ENCODE measurements at regions not wholly inside any gene's neighbourhood (a gene's known extent, or its start where the extent isn't known, plus 50 kb on each side); places are given as distances from the start of the nearest gene placed in this dataset.

GRCh38 chr3:110680450-110680849, 391.2 kb upstream of the NECTIN3 start (continued):
- TF ChIP-seq, protein P1, sequence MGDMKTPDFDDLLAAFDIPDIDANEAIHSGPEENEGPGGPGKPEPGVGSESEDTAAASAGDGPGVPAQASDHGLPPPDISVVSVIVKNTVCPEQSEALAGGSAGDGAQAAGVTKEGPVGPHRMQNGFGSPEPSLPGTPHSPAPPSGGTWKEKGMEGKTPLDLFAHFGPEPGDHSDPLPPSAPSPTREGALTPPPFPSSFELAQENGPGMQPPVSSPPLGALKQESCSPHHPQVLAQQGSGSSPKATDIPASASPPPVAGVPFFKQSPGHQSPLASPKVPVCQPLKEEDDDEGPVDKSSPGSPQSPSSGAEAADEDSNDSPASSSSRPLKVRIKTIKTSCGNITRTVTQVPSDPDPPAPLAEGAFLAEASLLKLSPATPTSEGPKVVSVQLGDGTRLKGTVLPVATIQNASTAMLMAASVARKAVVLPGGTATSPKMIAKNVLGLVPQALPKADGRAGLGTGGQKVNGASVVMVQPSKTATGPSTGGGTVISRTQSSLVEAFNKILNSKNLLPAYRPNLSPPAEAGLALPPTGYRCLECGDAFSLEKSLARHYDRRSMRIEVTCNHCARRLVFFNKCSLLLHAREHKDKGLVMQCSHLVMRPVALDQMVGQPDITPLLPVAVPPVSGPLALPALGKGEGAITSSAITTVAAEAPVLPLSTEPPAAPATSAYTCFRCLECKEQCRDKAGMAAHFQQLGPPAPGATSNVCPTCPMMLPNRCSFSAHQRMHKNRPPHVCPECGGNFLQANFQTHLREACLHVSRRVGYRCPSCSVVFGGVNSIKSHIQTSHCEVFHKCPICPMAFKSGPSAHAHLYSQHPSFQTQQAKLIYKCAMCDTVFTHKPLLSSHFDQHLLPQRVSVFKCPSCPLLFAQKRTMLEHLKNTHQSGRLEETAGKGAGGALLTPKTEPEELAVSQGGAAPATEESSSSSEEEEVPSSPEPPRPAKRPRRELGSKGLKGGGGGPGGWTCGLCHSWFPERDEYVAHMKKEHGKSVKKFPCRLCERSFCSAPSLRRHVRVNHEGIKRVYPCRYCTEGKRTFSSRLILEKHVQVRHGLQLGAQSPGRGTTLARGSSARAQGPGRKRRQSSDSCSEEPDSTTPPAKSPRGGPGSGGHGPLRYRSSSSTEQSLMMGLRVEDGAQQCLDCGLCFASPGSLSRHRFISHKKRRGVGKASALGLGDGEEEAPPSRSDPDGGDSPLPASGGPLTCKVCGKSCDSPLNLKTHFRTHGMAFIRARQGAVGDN (IDR thresholded peaks at IDR 0.05), result no peak
- TF ChIP-seq, protein P2, sequence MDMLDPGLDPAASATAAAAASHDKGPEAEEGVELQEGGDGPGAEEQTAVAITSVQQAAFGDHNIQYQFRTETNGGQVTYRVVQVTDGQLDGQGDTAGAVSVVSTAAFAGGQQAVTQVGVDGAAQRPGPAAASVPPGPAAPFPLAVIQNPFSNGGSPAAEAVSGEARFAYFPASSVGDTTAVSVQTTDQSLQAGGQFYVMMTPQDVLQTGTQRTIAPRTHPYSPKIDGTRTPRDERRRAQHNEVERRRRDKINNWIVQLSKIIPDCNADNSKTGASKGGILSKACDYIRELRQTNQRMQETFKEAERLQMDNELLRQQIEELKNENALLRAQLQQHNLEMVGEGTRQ (IDR thresholded peaks at IDR 0.05; ENCODE audit: borderline replicate concordance, low read depth, low read length), result no peak
- TF ChIP-seq ETV6 (conservative IDR thresholded peaks at IDR 0.05 in 1 of 2, IDR thresholded peaks at IDR 0.05 in 1 of 2; ENCODE audit: borderline replicate concordance in 1 of 2, low read depth in 1 of 2), result no peak
- TF ChIP-seq IRF3 (IDR thresholded peaks at IDR 0.05), result no peak
- no peak for TF ChIP-seq SIX5 (IDR thresholded peaks at IDR 0.05; ENCODE audit: low read depth, low read length, severe bottlenecking)
- no peak for TF ChIP-seq SREBF2 (IDR thresholded peaks at IDR 0.05; ENCODE audit: low read length)
- no peak for TF ChIP-seq POU2F2 (IDR thresholded peaks at IDR 0.05; ENCODE audit: borderline replicate concordance, low read depth, low read length)

Data from GM12878 (cell line).